ENCODE measurements at regions not wholly inside any gene's neighbourhood (a gene's known extent, or its start where the extent isn't known, plus 50 kb on each side); places are given as distances from the start of the nearest gene placed in this dataset.

- no peaks in the 10 kb centered on the region for H3K9me3 ChIP-seq (ENCODE audit: control insufficient read depth in 1 of 2, low read length in 2 of 2)
- no peak overlapping the region for H3K4me3 ChIP-seq (ENCODE audit: low read depth in 1 of 2, low read length in 2 of 2)
- no peaks in the 10 kb centered on the region for H3K36me3 ChIP-seq (ENCODE audit: control insufficient read depth in 1 of 2, insufficient read depth in 2 of 2, low read length in 2 of 2)
- no peak overlapping the region for H3K27ac ChIP-seq (ENCODE audit: low read length)
- H3K4me1 ChIP-seq (ENCODE audit: control insufficient read depth in 1 of 2, insufficient read depth in 2 of 2, low read length in 2 of 2), result no peaks in the 10 kb centered on the region
- no peaks in the 10 kb centered on the region for H3K27me3 ChIP-seq (ENCODE audit: low read depth, low read length)
These were observed 236.5 kb downstream of the ASXL3 start for GRCh38 chr18:33814546-33814945.

DNA sequence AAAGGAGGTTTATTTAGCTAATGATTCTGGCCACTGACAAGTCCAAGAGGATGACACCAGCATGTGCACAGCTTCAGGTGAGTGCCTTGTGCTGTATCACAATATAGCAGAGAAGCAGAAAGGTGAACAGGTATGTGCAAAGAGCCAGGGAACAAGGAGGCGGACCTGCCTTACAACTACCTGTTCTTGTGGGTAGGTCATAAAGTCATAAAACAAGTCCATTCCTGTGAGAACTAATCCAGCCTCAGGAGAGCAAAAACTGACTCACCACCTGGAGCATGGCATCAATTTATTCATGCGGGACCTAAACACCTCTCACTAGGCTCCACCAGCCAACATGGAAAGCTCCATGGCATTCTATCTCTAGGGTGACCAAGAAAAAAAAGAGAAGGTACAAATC, 234.2 kb downstream of the ASXL3 start:
- Histone ChIP-seq H3K27me3 (ENCODE audit: low read depth, low read length) (no peaks in the 10 kb centered on the region), H3K9me3 (ENCODE audit: control insufficient read depth in 1 of 2, low read length in 2 of 2) (no peaks in the 10 kb centered on the region), H3K4me1 (ENCODE audit: control insufficient read depth in 1 of 2, insufficient read depth in 2 of 2, low read length in 2 of 2) (no peaks in the 10 kb centered on the region), H3K4me3 (ENCODE audit: low read depth in 1 of 2, low read length in 2 of 2) (no peak overlapping the region), H3K36me3 (ENCODE audit: control insufficient read depth in 1 of 2, insufficient read depth in 2 of 2, low read length in 2 of 2) (no peaks in the 10 kb centered on the region), H3K27ac (ENCODE audit: low read length) (no peak overlapping the region)

GRCh38 chr18:33805592-33805991, 227.6 kb downstream of the ASXL3 start:
- H3K4me3 ChIP-seq (ENCODE audit: low read depth in 1 of 2, low read length in 2 of 2), result no peak overlapping the region
- H3K36me3 ChIP-seq (ENCODE audit: control insufficient read depth in 1 of 2, insufficient read depth in 2 of 2, low read length in 2 of 2), result no peaks in the 10 kb centered on the region
- H3K4me1 ChIP-seq (ENCODE audit: control insufficient read depth in 1 of 2, insufficient read depth in 2 of 2, low read length in 2 of 2), result no peaks in the 10 kb centered on the region
- no peak overlapping the region for H3K27ac ChIP-seq (ENCODE audit: low read length)
- no peaks in the 10 kb centered on the region for H3K27me3 ChIP-seq (ENCODE audit: low read depth, low read length)
- H3K9me3 ChIP-seq (ENCODE audit: control insufficient read depth in 1 of 2, low read length in 2 of 2), result no peaks in the 10 kb centered on the region

DNA sequence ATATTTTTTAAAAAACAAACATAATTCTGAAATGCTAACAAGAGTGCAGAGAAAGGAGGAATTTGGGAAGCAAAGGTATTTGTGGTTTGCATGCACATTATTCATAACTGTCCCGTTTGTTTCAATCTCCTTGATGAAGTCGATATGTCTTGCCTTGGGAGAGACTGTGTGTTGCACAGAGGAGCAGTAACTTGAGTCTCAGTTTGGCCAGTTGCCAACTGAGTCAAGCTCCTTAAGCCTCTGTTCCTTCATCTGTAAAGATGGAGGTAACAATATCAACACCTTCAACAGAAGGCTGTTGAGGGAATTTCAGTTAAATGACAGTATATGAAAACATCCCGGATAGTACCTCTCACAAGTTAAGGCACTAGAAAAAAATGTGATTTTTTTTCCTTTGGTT, 226.2 kb downstream of the ASXL3 start:
- Histone ChIP-seq H3K4me1 (ENCODE audit: control insufficient read depth in 1 of 2, insufficient read depth in 2 of 2, low read length in 2 of 2) (no peaks in the 10 kb centered on the region), H3K27me3 (ENCODE audit: low read depth, low read length) (no peaks in the 10 kb centered on the region), H3K4me3 (ENCODE audit: low read depth in 1 of 2, low read length in 2 of 2) (no peak overlapping the region), H3K27ac (ENCODE audit: low read length) (no peak overlapping the region), H3K36me3 (ENCODE audit: control insufficient read depth in 1 of 2, insufficient read depth in 2 of 2, low read length in 2 of 2) (no peaks in the 10 kb centered on the region), H3K9me3 (ENCODE audit: control insufficient read depth in 1 of 2, low read length in 2 of 2) (no peaks in the 10 kb centered on the region)

DNA sequence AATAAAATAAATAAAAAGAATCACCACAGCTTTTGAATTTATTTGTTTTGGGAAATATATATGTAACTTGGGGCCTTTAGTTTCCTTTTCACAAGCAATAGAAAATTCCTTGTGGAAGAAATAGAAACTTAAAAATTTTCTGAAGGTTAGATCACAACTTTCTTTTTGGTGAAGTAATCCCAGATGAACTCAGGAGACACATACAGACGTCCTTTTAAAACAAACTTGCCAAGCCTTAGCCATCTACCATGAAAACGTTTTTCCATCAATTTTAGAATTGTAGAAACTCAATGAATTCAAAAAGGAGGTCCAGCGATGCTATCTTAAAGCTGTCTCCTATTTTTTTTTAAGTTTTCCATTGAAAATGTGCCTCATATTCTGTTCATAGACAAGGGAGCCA, 225.6 kb downstream of the ASXL3 start:
- no peak overlapping the region for H3K27ac ChIP-seq (ENCODE audit: low read length)
- no peaks in the 10 kb centered on the region for H3K4me1 ChIP-seq (ENCODE audit: control insufficient read depth in 1 of 2, insufficient read depth in 2 of 2, low read length in 2 of 2)
- no peaks in the 10 kb centered on the region for H3K36me3 ChIP-seq (ENCODE audit: control insufficient read depth in 1 of 2, insufficient read depth in 2 of 2, low read length in 2 of 2)
- H3K4me3 ChIP-seq (ENCODE audit: low read depth in 1 of 2, low read length in 2 of 2), result no peak overlapping the region
- no peaks in the 10 kb centered on the region for H3K27me3 ChIP-seq (ENCODE audit: low read depth, low read length)
- no peaks in the 10 kb centered on the region for H3K9me3 ChIP-seq (ENCODE audit: control insufficient read depth in 1 of 2, low read length in 2 of 2)

GRCh38 chr18:33802955-33803354, 224.9 kb downstream of the ASXL3 start:
- H3K4me1 ChIP-seq (ENCODE audit: control insufficient read depth in 1 of 2, insufficient read depth in 2 of 2, low read length in 2 of 2), result no peaks in the 10 kb centered on the region
- no peak overlapping the region for H3K27ac ChIP-seq (ENCODE audit: low read length)
- no peak overlapping the region for H3K4me3 ChIP-seq (ENCODE audit: low read depth in 1 of 2, low read length in 2 of 2)
- no peaks in the 10 kb centered on the region for H3K27me3 ChIP-seq (ENCODE audit: low read depth, low read length)
- no peaks in the 10 kb centered on the region for H3K36me3 ChIP-seq (ENCODE audit: control insufficient read depth in 1 of 2, insufficient read depth in 2 of 2, low read length in 2 of 2)
- no peaks in the 10 kb centered on the region for H3K9me3 ChIP-seq (ENCODE audit: control insufficient read depth in 1 of 2, low read length in 2 of 2)

Data from muscle layer of duodenum (tissue), 2 donors.